ENCODE measurements at regions not wholly inside any gene's neighbourhood (a gene's known extent, or its start where the extent isn't known, plus 50 kb on each side); places are given as distances from the start of the nearest gene placed in this dataset.
A peak's percentile ranks its signal among the peaks of the same experiment; 100 is the strongest.

- DNase-seq = no peak
Measured at GRCh38 chrX:9318213-9318612, 146.6 kb upstream of the TBL1X start.

- no peak for DNase-seq
Measured at GRCh38 chrX:9318766-9319165, 146.1 kb upstream of the TBL1X start.

- DNase-seq = no peak
Measured at GRCh38 chrX:9320940-9321339, 143.9 kb upstream of the TBL1X start.

GRCh38 chrX:9324676-9325075, 140.2 kb upstream of the TBL1X start:
- no peak for DNase-seq

- DNase-seq = no peak
Measured at GRCh38 chrX:9326369-9326768, 138.5 kb upstream of the TBL1X start.

- no peak for DNase-seq
Measured at GRCh38 chrX:9327086-9327746, 137.6 kb upstream of the TBL1X start.

GRCh38 chrX:9327747-9328145, 137.1 kb upstream of the TBL1X start:
- no peak for DNase-seq

GRCh38 chrX:9329056-9329455, 135.8 kb upstream of the TBL1X start:
- DNase-seq = no peak

GRCh38 chrX:9330249-9330982, 134.4 kb upstream of the TBL1X start:
- no peak for DNase-seq

GRCh38 chrX:9333873-9334560, 130.8 kb upstream of the TBL1X start:
- no peak for DNase-seq

GRCh38 chrX:9335251-9335650, 129.6 kb upstream of the TBL1X start:
- no peak for DNase-seq

- peak; percentile 57 for DNase-seq
Measured at GRCh38 chrX:9336456-9336855, 128.4 kb upstream of the TBL1X start.

GRCh38 chrX:9337046-9337445, 127.8 kb upstream of the TBL1X start:
- no peak for DNase-seq

GRCh38 chrX:9338986-9339385, 125.9 kb upstream of the TBL1X start:
- no peak for DNase-seq

- DNase-seq = peak; percentile 71
Measured at GRCh38 chrX:9339603-9340491, 125.0 kb upstream of the TBL1X start.

GRCh38 chrX:9340598-9341290, 124.1 kb upstream of the TBL1X start:
- DNase-seq = peak; percentile 72

- DNase-seq = peak; percentile 63
Measured at GRCh38 chrX:9341291-9342201, 123.3 kb upstream of the TBL1X start.

GRCh38 chrX:9342561-9343051, 122.3 kb upstream of the TBL1X start:
- DNase-seq = peak; percentile 45

- DNase-seq = no peak
Measured at GRCh38 chrX:9343971-9344370, 120.9 kb upstream of the TBL1X start.

- DNase-seq = no peak
Measured at GRCh38 chrX:9345957-9346356, 118.9 kb upstream of the TBL1X start.

Measured in central memory CD4-positive, alpha-beta T cell (primary cell).